ENCODE measurements at regions not wholly inside any gene's neighbourhood (a gene's known extent, or its start where the extent isn't known, plus 50 kb on each side); places are given as distances from the start of the nearest gene placed in this dataset.

DNA sequence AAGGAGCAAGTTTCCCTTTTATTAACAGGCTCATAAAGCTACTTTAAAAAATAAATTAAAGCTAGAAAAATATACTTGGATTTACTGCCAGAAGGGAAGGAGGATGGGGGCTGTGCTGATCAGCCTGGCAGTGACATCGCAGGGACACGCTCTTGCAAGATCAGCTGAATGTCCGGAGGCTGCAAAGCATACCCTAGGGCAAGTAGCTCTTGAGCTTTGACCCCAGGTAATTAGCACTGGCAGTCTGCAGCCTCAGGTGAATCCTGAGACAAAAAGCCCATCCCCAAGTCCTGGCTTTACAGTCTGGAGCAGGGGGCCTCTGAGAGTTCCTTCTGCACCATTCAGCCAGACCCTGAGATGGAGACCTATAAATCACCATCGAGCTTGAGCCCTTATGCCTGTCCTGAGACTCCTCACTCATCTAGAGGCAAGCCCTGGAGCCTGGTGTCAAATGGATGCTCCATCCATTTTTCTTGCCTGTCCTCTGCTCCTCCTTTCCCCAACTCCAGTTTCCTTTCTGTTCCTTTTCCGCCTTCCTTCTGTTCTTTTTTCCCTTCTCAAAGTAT is 131.7 kb downstream of the TMEM114 start:
- no peak for TF ChIP-seq FOXM1 (IDR thresholded peaks at IDR 0.05; ENCODE audit: borderline replicate concordance, low read depth)
- no peak for TF ChIP-seq YY1 (IDR thresholded peaks at IDR 0.05; ENCODE audit: low read depth)
- TF ChIP-seq RAD21 (IDR thresholded peaks at IDR 0.05; ENCODE audit: low read depth) = no peak
- no peak for TF ChIP-seq CREB1 (IDR thresholded peaks at IDR 0.05; ENCODE audit: low read depth)
- no peak for TF ChIP-seq CEBPB (IDR thresholded peaks at IDR 0.05)
- no peak for TF ChIP-seq TCF12 (IDR thresholded peaks at IDR 0.05; ENCODE audit: low read depth)
- no peak for TF ChIP-seq EP300 (IDR thresholded peaks at IDR 0.05; ENCODE audit: borderline replicate concordance)
- TF ChIP-seq, protein P1, sequence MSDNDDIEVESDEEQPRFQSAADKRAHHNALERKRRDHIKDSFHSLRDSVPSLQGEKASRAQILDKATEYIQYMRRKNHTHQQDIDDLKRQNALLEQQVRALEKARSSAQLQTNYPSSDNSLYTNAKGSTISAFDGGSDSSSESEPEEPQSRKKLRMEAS (IDR thresholded peaks at IDR 0.05) = no peak
- TF ChIP-seq TAF1 (IDR thresholded peaks at IDR 0.05; ENCODE audit: low read depth) = no peak
- TF ChIP-seq NFIC (IDR thresholded peaks at IDR 0.05) = no peak
- TF ChIP-seq ZBTB7A (IDR thresholded peaks at IDR 0.05; ENCODE audit: low read depth) = no peak
- no peak for TF ChIP-seq TEAD4 (IDR thresholded peaks at IDR 0.05)
- TF ChIP-seq, protein P2, sequence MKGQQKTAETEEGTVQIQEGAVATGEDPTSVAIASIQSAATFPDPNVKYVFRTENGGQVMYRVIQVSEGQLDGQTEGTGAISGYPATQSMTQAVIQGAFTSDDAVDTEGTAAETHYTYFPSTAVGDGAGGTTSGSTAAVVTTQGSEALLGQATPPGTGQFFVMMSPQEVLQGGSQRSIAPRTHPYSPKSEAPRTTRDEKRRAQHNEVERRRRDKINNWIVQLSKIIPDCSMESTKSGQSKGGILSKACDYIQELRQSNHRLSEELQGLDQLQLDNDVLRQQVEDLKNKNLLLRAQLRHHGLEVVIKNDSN (IDR thresholded peaks at IDR 0.05) = no peak
- no peak for TF ChIP-seq EGR1 (IDR thresholded peaks at IDR 0.05)
- TF ChIP-seq, protein P3, sequence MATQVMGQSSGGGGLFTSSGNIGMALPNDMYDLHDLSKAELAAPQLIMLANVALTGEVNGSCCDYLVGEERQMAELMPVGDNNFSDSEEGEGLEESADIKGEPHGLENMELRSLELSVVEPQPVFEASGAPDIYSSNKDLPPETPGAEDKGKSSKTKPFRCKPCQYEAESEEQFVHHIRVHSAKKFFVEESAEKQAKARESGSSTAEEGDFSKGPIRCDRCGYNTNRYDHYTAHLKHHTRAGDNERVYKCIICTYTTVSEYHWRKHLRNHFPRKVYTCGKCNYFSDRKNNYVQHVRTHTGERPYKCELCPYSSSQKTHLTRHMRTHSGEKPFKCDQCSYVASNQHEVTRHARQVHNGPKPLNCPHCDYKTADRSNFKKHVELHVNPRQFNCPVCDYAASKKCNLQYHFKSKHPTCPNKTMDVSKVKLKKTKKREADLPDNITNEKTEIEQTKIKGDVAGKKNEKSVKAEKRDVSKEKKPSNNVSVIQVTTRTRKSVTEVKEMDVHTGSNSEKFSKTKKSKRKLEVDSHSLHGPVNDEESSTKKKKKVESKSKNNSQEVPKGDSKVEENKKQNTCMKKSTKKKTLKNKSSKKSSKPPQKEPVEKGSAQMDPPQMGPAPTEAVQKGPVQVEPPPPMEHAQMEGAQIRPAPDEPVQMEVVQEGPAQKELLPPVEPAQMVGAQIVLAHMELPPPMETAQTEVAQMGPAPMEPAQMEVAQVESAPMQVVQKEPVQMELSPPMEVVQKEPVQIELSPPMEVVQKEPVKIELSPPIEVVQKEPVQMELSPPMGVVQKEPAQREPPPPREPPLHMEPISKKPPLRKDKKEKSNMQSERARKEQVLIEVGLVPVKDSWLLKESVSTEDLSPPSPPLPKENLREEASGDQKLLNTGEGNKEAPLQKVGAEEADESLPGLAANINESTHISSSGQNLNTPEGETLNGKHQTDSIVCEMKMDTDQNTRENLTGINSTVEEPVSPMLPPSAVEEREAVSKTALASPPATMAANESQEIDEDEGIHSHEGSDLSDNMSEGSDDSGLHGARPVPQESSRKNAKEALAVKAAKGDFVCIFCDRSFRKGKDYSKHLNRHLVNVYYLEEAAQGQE (IDR thresholded peaks at IDR 0.05; ENCODE audit: low read depth) = no peak

DNA sequence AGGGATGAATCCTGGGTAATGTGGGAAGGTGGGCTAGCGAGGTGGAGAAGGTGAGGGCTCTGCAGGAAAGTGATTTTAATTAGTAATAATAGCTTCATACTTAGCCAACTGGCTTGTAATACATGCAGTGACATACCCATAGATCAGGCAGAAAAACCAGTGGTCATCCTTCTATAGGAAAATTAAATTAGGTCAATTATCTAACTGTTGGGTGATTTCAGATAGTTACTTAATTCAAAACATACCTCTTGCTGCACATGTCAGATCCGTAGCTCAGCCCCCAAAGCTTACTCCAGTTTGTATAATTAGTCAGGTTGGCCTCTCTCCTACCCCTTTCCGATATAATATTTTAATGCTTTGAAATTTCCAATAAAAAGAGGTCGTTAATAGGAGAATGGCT is 137.0 kb downstream of the TMEM114 start:
- TF ChIP-seq, protein P2 (IDR thresholded peaks at IDR 0.05) = no peak
- TF ChIP-seq EGR1 (IDR thresholded peaks at IDR 0.05) = no peak
- TF ChIP-seq, protein P1 (IDR thresholded peaks at IDR 0.05) = no peak
- TF ChIP-seq, protein P3 (IDR thresholded peaks at IDR 0.05; ENCODE audit: low read depth) = no peak
- no peak for TF ChIP-seq ZBTB7A (IDR thresholded peaks at IDR 0.05; ENCODE audit: low read depth)
- no peak for TF ChIP-seq TAF1 (IDR thresholded peaks at IDR 0.05; ENCODE audit: low read depth)
- no peak for TF ChIP-seq CREB1 (IDR thresholded peaks at IDR 0.05; ENCODE audit: low read depth)
- TF ChIP-seq RAD21 (IDR thresholded peaks at IDR 0.05; ENCODE audit: low read depth) = no peak
- no peak for TF ChIP-seq FOXM1 (IDR thresholded peaks at IDR 0.05; ENCODE audit: borderline replicate concordance, low read depth)
- TF ChIP-seq TEAD4 (IDR thresholded peaks at IDR 0.05) = no peak
- TF ChIP-seq NFIC (IDR thresholded peaks at IDR 0.05) = no peak

DNA sequence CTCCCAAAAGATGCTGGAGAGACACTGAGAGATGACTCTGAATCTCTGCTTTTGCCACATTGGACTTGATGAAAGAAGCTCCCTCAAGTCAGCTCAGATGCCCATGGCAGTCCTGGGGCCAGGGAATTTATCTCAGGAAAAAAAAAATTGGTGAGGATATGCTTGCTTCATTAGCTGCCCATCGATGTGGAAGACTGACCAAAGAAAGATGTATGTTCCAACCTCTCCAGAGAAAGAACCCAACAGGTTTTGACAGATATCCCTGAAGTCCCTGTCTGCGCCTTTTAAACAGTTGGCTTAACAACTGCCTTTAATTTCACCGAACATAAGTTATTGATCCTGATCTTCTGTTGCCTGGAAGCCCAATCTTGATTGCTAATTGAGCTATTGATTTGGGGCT is 137.4 kb downstream of the TMEM114 start:
- TF ChIP-seq EP300 (IDR thresholded peaks at IDR 0.05; ENCODE audit: borderline replicate concordance) (no peak), FOXM1 (IDR thresholded peaks at IDR 0.05; ENCODE audit: borderline replicate concordance, low read depth) (no peak), NFIC (IDR thresholded peaks at IDR 0.05) (no peak), TEAD4 (IDR thresholded peaks at IDR 0.05) (no peak)
- TF ChIP-seq, protein P3 (IDR thresholded peaks at IDR 0.05; ENCODE audit: low read depth) = no peak

DNA sequence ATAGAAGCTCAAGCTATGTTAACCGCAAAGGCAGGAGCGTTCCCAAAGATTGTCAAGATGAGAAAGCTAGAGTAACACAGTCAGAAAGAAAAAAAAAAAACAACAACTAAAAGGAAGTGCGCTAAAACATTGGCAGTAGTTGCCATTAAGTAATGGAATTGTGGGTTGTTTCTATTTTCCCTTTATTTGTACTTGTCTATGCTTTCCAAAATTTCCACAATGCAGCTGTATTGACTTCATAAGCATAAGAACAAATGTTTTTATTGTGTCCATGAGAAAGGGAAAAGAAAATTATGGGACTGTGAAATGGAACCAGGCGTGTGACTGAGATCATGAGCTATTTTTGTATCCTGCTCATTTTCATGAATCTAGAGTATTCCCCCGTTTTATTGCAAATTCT is 153.4 kb downstream of the TMEM114 start:
- TF ChIP-seq TAF1 (IDR thresholded peaks at IDR 0.05; ENCODE audit: low read depth) (no peak), ZBTB7A (IDR thresholded peaks at IDR 0.05; ENCODE audit: low read depth) (no peak), EGR1 (IDR thresholded peaks at IDR 0.05) (no peak), CREB1 (IDR thresholded peaks at IDR 0.05; ENCODE audit: low read depth) (no peak)
- TF ChIP-seq, protein P3 (IDR thresholded peaks at IDR 0.05; ENCODE audit: low read depth) = no peak

Measured in Ishikawa (cell line).